DND-41 (cell line): ENCODE measurements at regions not wholly inside any gene's neighbourhood (a gene's known extent, or its start where the extent isn't known, plus 50 kb on each side); places are given as distances from the start of the nearest gene placed in this dataset.

Experiments used
- ATAC-seq: fragments of 200-7000 bp; cut with Tn5 transposase; 3 replicates; pipeline ENCODE4 v1.9.1; 2021; ENCODE audit warnings: low read depth; ENCODE audit not compliant: insufficient read depth
- DNase-seq: peaks from one replicate; pipeline ENCODE4 v3.0.0-alpha.2; 2020
- H2AFZ ChIP-seq: 2 replicates; pipeline ENCODE4 v1.6.0; 2012; ENCODE audit warnings: low read depth, low read length
- H3K27ac ChIP-seq: 2 replicates; pipeline ENCODE4 v1.5.1; 2012; ENCODE audit warnings: low read length, inconsistent platforms
- H3K27me3 ChIP-seq: fragments of 200-600 bp; sonication (generic); 2 replicates; pipeline ENCODE4 v1.6.0; 2012; ENCODE audit warnings: low read length, mild to moderate bottlenecking, inconsistent platforms; ENCODE audit not compliant: insufficient read depth, poor library complexity
- H3K36me3 ChIP-seq: 2 replicates; pipeline ENCODE4 v1.5.1; 2012; ENCODE audit warnings: low read length, inconsistent platforms; ENCODE audit not compliant: insufficient read depth
- H3K4me1 ChIP-seq: 2 replicates; pipeline ENCODE4 v1.5.1; 2012; ENCODE audit warnings: mild to moderate bottlenecking, low read length; ENCODE audit not compliant: insufficient read depth
- H3K4me2 ChIP-seq: 2 replicates; pipeline ENCODE4 v1.6.0; 2012; ENCODE audit warnings: mild to moderate bottlenecking, moderate library complexity, low read length, inconsistent platforms; ENCODE audit not compliant: insufficient read depth
- H3K4me3 ChIP-seq, 2 experiments: fragments of 200-600 bp in 1 of 2; shearing (Covaris generic) in 1 of 2; 2 replicates each; pipeline ENCODE4 v1.5.1; 2012 to 2016; ENCODE audit warnings: inconsistent platforms in 2 of 2, low read length in 2 of 2, mild to moderate bottlenecking in 2 of 2, low read depth in 1 of 2, moderate library complexity in 1 of 2
- H3K79me2 ChIP-seq: 2 replicates; pipeline ENCODE4 v1.6.0; 2012; ENCODE audit warnings: low read length, inconsistent platforms; ENCODE audit not compliant: insufficient read depth
- H3K9ac ChIP-seq: 2 replicates; pipeline ENCODE4 v1.6.0; 2012; ENCODE audit warnings: low read depth, mild to moderate bottlenecking, inconsistent platforms, low read length, moderate library complexity
- H3K9me3 ChIP-seq: 2 replicates; pipeline ENCODE4 v1.5.1; 2012; ENCODE audit warnings: low read length, moderate library complexity, mild to moderate bottlenecking, inconsistent platforms; ENCODE audit not compliant: insufficient read depth, severe bottlenecking
- H4K20me1 ChIP-seq: 2 replicates; pipeline ENCODE4 v1.6.0; 2012; ENCODE audit warnings: low read length; ENCODE audit not compliant: insufficient read depth
- CTCF ChIP-seq: IDR thresholded peaks from 2 replicates; pipeline ENCODE4 v1.5.1; 2012; ENCODE audit warnings: borderline replicate concordance, low read length, moderate library complexity, mild to moderate bottlenecking; ENCODE audit not compliant: poor library complexity, severe bottlenecking; ENCODE audit errors: extremely low read depth
- EZH2 ChIP-seq: IDR thresholded peaks from 3 replicates; pipeline ENCODE4 v1.6.1; 2012; ENCODE audit warnings: borderline replicate concordance, low read depth, mild to moderate bottlenecking, moderate library complexity, low read length, inconsistent platforms; ENCODE audit not compliant: severe bottlenecking

- Histone ChIP-seq H3K27me3 (peaks cover 9% of the 10 kb centered on the region), H3K4me2 (no peak overlapping the region), H3K79me2 (no peaks in the 10 kb centered on the region), H3K27ac (no peak overlapping the region), H2AFZ (no peak overlapping the region), H3K4me1 (no peaks in the 10 kb centered on the region), H3K4me3 (no peak overlapping the region), H3K36me3 (no peaks in the 10 kb centered on the region), H3K9me3 (no peaks in the 10 kb centered on the region), H3K9ac (no peak overlapping the region), H4K20me1 (no peaks in the 10 kb centered on the region)
- ATAC-seq (no peak), DNase-seq (no peak)
- no peak for TF ChIP-seq EZH2
- TF ChIP-seq CTCF = no peak
Observed at GRCh38 chr17:72268431-72268830, 147.6 kb downstream of the SOX9 start.

GRCh38 chr17:72270273-72270924, 149.6 kb downstream of the SOX9 start:
- Histone ChIP-seq H3K4me3 (no peak overlapping the region), H3K36me3 (no peaks in the 10 kb centered on the region), H3K79me2 (no peaks in the 10 kb centered on the region), H3K9ac (no peak overlapping the region), H3K27ac (no peak overlapping the region), H3K4me1 (no peaks in the 10 kb centered on the region), H3K4me2 (no peak overlapping the region), H3K9me3 (no peaks in the 10 kb centered on the region), H3K27me3 (peaks cover 4% of the 10 kb centered on the region), H2AFZ (no peak overlapping the region), H4K20me1 (no peaks in the 10 kb centered on the region)
- TF ChIP-seq CTCF (no peak), EZH2 (no peak)
- DNase-seq (no peak), ATAC-seq (no peak)

- Histone ChIP-seq H3K4me3 (no peak overlapping the region), H3K9me3 (peaks cover 2% of the 10 kb centered on the region), H2AFZ (no peak overlapping the region), H3K4me2 (no peak overlapping the region), H3K79me2 (no peaks in the 10 kb centered on the region), H3K27ac (no peak overlapping the region), H3K4me1 (no peaks in the 10 kb centered on the region), H3K36me3 (no peaks in the 10 kb centered on the region), H3K27me3 (peaks cover 4% of the 10 kb centered on the region), H3K9ac (no peak overlapping the region), H4K20me1 (no peaks in the 10 kb centered on the region)
- ATAC-seq (no peak), DNase-seq (no peak)
- no peak for TF ChIP-seq CTCF
- TF ChIP-seq EZH2 = no peak
Observed at GRCh38 chr17:72271603-72272002, 150.8 kb downstream of the SOX9 start.
